NCI-H446 (cell line): ENCODE measurements at regions not wholly inside any gene's neighbourhood (a gene's known extent, or its start where the extent isn't known, plus 50 kb on each side); places are given as distances from the start of the nearest gene placed in this dataset.
A peak's percentile ranks its signal among the peaks of the same experiment; 100 is the strongest.
"Not testable (repeated sequence)": the region's sequence is repeated elsewhere in the genome, so short reads cannot be mapped to it uniquely, and the experiment has no call there.

Experiments used
- DNase-seq, 2 experiments: peaks; one replicate each; lab custom pipeline; 2025; lab: John Stamatoyannopoulos, UW

DNA sequence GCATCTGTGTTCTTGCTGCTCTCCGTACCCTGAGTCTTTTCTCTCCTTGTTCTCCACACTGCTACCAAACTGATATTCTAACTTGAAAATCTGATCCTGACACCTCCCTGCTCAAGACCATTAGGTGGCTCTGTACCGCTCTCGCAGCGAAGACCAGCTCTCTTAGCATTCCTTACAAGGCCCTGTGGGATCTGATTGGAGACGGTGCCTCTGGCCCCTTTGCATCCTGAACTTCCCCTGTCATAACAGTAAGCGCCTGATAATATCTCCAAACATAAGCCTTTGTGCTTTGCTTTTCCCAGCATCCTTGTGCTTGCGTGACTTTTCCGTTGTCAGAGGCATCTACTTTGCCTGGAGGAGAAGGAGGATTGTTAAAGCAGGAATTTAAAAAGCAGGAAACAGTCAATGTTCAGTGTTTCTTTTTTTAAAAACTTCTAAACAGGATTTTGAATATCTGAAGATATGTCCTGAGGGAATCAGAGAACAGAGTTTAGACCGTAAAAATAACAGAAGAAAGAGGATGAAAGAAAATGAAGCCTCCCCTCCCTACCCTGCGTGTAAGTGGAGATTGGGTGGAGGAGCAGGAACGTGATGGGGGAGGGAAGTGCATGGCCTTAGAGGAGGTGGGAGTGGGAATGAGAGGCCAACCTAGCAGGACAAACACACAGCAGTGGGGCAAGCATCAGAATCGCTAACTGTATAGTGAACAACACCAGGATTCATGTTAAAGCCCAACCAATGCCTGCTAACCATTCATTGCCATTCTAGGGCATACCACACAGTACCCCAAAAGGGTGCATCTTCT lies 89.2 kb upstream of the STMND1 start:
- peak in 1 of 2 experiments; percentile 2 for DNase-seq

DNA sequence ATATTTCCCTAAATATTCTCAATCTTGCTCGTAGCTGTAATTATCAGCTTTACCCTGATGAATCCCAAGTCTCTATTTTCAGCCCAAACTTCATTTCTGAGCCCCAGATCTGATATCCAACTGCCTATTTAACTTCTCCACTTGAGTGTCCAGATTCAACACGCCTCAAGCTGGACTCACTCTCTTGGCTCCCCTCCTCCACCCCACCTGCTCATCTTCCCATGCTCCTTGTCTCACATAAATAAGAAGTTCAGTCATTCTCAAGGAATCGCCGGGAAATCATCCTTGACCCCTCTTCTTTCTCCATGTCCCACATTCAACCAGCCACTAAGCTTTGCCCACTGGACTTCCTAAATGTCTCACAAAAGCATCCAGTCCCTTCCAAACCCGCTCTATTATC lies 89.9 kb upstream of the STMND1 start:
- no peak for DNase-seq

DNA sequence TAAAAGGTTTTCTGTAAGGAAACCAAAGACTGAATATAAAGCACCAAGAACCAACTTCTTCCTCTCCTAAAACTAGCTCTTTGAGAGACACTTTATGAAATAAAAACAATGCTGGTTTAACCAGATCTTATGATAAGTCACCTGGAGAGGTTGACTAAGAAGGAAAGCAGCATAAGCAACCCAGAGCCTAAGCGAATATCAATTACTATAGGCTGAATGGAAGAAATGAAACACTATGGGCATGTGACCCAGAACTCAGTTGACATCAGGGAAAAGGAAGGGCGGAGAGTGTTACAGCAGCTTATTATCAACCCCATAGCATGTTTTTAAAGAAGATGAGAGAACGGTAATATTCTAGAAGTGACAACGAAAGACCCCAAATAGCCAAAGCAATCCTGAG lies 94.1 kb upstream of the STMND1 start:
- DNase-seq = no peak

DNA sequence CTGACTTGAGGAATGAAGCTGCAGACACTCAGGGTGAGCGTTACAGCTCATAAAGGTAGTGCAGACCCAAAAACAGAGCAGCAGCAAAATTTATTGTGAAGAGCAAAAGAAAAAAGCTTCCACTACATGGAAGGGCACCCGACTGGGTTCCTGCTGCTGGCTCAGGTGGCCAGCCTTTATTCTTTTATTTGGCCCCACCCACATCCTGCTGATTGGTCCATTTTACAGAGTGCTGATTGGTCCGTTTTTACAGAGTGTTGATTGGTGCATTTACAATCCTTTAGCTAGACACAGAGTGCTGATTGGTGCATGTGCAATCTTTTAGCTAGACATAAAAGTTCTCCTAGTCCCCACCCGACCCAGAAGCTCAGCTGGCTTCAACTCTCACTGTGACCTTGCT lies 95.3 kb upstream of the STMND1 start:
- no peak for DNase-seq

DNA sequence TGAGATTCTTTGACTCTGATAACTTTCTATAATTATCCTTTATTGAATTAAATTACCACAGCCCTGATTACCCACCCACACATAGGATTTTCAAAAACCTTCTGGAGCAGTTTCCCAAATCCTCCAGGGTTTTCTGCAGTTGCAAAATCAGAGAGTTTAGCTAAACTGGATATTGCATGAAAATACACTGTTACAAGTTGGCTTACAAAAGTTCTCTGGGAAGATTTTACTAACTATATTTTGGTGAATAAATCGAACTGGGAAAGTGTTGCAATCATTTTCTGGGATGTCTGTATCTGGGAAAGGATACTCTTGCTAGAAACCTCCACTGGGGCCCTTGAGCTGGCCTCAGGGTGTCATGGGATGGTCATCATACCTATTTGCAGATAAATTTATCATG lies 97.6 kb upstream of the STMND1 start:
- DNase-seq = no peak

DNA sequence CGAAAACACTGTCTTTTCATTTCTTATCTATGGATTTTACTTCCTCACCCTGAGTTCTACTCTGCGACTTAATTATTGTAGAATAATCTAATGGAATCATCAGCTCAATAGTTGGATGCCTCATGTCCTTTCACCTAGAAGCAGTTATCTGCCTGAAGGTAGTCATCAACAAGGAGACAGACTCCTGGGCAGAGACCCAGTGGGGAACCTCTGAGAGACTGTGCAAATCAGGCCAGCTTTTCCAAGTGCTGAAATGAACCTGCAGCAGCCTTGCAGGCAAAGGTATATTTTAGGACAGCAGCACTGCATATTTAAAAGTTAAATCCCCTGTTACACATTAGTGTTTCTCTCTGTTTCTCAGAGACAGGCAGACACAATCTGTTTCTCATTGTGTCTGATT lies 99.7 kb upstream of the STMND1 start:
- no peak for DNase-seq

DNA sequence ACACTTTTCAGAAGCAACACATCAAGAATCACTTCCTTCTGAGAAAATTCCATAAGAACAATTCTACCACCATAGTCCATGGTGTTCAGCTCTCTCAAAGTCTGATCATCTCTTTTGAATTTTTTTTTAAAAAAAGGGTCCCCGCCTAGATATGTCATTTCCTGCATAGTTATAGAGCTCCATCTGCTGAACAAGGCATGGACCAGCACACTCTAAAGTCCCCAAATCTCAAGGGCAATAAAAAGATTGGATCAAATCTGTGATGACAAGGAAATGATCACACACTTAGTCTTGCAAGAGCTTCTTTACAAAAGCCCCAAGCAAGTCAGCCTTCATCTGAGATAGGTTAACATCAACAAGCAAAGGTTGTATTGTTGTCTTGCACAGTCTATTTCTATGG lies 100.7 kb upstream of the STMND1 start:
- DNase-seq = peak in 1 of 2 experiments; percentile 19

DNA sequence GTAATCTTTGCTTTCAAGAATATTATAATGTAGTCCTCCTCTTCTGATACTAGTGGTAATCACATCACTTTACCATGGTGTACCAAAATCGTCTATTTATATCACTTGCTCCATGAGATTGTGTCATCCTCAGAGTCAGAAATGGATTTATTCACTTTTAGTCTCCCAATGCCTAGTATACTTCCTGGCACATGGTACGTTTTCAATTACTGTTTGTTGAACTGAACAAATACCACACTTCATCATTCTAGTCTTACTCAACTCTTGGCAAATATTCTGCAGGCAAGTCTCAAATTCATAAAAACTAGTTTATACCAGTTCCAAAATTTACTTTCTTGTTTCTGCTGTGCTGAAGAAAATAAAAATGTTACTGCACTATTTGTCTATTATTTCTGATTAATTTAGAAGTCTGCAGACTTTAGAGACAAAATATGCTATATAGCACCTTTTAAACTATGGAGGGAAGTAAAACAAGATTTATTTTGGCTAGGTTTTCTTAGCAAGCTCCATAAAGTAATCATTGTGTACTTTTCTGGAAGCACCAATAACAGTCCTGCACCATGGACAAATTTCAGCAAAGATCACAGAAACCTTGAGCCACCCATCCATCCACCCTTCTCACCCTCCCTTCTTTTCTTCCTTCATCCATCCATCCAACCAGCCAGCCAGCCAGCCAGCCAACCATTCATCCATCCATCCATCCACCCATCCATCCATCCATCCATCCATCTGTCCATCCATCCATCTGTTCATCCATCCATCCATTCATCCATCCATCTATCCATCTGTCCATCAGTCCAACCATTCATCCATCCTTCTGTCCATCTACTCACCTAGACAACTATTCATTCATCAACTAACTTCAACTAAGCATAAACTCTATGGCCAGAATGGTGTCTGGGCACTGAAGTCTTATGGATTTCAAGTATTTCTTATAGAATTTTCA lies 102.1 kb upstream of the STMND1 start:
- DNase-seq = peak in 1 of 2 experiments; percentile 47

DNA sequence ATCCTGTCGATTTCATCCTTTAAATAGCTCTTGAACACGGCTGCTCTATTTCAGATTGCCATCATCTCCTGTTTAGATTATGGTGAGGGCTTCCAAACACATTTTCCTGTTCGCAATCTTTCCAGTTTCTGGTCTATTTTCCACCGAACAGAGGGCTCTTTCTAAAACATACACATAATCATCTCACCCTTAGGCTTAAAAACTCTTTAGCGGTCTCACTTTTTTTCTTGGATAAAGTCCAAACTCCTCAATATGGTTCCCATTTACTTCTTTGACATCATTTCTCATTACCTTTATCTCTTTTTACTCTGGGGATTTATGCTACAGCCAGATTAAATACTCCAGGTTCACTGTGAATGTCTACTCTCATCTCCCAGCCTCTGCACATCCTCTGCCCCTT lies 103.4 kb upstream of the STMND1 start:
- peak in 1 of 2 experiments; percentile 12 for DNase-seq

DNA sequence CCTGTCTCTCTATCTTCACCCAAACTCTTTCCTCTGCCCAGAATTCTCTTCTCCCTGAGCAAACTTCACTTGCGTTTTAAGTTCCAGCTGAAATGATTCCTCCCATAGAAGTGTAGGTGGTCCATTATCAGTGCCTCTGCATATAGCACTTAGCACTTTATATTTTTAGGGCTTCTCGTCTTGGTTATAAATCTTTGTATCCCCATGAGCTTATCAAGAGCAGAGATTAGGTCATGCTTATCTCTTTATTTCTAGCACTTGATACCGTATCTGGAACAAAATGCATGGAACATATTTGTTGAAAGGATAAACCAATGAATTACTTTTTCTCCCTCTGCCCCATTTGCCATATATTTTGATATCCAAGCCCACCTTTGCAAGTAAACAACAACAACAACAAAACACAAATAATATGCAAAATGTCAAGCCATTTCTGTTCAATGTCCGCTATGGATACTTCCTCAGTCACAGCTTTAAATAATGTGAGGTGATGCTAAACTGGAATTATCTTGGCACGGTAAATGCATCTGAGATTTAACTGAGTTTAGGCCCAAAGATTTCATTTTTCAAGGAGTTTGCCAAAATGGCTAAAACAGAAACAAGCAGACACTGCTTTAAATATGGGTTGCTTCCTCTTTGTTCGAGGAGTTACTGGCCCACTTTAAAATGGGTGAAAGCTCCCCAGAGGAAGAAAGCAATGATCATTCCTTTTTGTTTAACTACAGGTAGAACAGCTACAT lies 106.2 kb upstream of the STMND1 start:
- no peak for DNase-seq

DNA sequence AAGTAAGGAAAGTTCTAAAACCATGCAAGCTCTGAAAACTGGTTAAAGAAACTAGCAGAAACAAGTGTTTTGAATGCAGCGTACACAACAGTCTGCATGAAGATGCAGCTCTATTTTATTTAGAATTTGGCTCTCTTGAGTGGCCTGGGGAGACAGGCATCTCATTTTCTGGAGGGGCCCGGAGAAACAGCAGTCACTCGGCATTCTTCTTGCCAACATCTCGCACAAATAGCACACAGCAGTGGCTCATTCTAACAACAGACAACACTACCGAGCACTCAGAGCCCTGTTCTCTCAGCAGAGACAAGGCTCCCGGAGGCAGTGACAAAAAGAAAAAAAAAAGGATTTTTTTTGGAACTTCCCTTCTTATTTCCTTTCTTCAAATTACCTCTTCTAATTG lies 108.5 kb upstream of the STMND1 start:
- peak in 1 of 2 experiments; percentile 7 for DNase-seq

DNA sequence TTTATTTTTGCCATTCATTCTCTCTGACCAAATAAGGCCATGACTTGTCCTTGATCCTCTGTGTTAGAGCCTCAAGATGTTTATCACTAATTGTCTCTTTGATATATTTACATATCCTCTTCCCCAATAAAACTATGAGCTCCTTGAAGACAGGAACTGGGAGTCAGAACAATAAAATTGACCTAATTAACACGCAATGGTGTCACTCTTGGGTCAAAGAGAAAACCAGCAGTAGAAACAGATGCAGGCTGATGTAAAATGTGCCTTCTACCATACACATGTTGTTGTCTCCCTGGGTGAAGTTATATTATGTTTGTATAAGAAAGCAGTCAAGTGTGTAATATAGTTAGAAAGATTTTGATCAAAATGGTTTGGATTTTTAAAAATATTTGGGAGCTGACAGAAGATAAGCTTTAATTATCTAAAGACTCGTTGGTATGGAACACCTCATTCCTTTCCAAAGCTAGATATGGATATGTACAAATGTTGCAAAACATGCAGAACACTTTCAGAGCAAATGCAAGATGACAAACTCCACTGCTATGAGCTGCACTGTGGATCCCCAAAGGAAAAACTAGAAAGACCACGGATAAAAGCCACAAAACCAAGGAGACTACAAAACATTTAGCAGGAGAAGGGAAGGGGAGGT lies 109.7 kb upstream of the STMND1 start:
- DNase-seq = no peak

DNA sequence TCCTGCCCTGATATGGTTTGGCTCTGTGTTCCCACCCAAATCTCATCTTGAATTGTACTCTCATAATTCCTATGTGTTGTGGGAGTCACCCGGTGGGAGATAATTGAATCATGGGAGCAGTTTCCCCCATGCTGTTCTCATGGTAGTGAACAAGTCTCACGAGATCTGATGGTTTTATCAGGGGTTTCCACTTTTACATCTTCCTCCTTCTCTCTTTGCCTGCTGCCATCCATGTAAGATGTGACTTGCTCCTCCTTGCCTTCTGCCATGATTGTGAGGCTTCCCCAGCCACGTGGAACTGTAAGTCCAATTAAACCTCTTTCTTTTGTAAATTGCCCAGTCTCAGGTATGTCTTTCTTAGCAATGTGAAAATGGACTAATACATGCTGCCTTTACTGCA lies 111.9 kb upstream of the STMND1 start:
- not testable (repeated sequence) for DNase-seq

DNA sequence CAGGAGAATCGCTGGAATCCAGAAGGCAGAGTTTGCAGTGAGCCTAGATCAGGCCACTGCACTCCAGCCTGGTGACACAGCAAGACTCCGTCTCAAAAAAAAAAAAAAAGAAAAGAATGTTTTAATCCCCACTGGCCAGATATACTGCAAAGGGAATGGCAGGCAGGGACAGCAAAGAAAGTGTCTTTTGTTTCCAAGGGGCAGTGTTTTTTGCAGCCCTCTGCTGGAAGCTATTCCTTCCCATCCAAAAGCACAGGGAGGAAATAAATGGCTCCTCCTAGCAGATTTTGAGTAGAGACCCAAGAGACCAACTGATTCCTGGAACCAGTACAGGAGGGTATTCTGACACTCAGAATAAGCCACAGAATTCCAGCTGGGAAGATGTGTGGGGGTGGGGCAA lies 112.5 kb upstream of the STMND1 start:
- DNase-seq = no peak

DNA sequence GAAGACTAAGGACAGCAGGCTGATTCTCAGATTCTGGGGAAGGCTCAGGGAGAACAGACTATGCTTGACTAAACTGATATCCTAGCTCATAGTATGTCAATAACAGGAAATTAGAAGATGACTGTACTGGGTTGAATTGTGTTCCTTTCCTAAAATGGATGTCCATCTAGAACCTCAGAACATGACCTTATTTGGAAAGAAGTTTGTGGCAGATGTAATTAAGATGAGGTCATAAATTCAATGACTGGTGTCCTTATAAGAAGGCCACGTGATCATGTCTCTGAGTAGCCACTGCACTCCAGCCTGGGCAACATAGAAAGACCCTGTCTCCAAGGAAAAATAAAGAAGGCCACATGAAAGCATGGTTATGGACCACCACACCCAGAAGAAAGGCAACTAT lies 113.9 kb upstream of the STMND1 start:
- DNase-seq = peak in 1 of 2 experiments; percentile 2

DNA sequence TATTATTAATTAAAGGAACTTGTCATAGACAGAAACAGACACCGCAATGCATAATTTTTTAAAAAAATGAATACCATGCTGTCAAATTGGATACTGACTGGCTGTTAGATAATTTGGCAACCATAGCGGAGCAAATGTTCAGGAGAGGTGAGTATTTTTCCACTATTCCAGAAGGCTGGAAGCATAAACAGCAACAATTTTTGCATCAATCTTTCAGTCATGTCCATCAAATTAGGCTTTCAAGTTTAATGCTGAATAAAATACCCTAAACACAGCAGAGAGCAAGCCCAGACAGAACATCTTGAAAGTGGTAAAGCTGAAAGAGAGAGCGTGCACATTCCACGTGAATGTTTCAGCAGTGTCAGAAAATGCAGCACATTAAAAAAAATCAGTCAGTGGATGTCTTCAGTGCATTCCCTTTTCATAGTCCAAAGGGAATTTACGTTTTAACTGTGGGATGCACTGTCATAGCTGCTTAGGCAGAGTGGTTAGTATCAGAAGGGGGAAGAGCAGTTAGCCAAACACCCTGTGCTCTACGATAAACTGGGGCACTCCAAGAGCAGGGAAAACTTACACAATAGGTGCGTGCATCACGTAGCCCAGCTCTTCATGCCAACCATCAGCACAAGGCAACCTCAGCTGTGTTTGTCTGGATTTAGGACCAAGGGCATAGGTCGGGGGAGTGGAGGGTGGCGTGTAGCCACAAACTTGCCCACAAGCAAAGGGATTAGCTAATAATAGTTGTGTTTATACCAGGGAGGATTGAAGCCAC lies 116.2 kb upstream of the STMND1 start:
- peak in 1 of 2 experiments; percentile 24 for DNase-seq

DNA sequence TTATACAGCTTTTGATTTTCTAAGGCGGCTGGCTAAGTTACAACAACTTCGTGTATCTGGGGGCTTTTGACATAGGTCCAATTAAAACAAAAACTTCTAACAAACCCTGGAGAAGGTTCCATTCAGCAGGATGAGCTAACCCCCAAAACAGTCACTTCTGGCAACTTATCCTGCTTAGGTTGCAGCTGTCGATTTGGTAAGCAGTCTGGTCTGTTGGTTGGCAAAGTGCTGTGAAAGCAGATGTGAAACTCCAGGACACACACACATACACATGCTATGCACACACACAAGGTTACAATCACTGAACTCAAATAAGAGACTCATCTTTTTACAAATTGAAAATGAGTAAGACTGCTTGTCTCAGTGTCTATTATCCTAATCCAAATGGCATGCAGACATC lies 119.0 kb upstream of the STMND1 start:
- DNase-seq = peak; percentile 56 to 92

DNA sequence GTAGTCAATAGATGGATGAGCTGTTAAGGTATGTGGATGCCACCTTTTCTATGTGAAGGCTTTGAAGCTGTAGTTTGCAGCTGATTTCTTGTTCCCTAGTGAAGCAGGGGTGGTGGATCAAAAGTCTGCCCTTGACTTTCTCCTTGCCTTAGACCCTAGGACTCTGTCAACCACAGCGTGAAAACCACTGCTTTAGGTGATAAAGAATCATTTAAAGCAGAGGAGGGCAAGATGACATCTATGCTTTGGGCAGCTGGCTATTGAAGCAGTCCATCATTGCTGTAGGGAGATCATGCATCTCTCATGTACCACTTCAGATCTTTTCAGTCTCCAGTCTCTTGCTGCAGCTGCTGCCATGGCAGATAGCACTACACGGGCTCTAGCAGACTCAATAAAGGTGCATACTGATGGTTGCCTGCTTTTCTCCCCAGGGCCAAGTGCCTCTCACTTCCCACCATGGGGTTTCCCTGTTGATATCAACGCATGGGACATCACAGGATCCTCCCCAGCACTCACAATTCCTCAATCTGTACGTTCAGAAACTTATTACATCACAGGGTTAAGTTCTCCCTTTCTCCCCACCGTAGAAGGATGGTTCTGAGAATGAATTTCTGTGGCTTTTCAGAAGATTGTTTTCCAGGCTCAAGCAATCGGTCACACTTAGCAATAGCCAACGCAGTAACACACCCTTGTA lies 122.0 kb upstream of the STMND1 start:
- DNase-seq = no peak

DNA sequence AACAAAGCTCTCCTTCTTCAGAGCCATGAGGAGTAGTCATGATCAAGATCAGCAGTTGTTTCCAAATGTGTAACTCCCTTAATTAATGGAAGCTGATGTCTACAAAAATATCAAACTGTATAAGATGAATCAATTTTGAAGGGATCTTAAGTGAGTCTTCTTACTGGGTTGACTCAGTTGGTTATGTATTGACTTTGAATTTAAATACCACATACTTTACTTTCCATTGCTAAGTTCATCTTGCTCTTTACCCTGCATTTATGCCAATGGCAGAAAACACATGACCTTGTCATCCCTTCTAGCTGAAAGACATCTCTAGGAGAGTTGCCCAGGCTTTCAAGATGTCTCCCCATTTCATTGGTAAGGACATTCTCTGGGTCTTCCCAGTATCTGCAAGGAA lies 123.2 kb upstream of the STMND1 start:
- DNase-seq = no peak
